HG03575 (cell line): ENCODE measurements at regions not wholly inside any gene's neighbourhood (a gene's known extent, or its start where the extent isn't known, plus 50 kb on each side); places are given as distances from the start of the nearest gene placed in this dataset.

Experiments
- ATAC-seq: cut with Tn5 transposase; IDR thresholded peaks from one replicate; pipeline ENCODE4 v1.9.1; 2021; ENCODE audit not compliant: unreplicated experiment, insufficient number of reproducible peaks, low FRiP score; ENCODE audit errors: extremely low read depth

DNA sequence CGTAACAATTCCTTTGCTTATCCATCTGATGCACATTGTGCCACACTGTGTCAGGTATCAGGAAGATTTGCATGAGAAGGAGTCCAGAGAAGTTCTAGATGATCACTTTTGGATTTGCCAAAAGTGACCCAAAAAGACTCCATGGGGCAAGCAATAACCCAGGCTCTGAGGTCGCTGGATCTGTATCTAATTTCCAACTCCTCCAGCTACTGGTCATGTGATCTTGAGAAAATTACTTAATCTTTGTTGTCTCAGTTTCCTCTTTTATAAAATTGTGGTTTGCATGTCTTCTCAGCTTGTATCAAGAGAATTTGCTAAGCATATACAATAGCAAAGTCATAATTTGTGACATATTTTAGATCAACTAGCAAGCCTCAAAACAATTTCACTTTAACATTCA, 61.3 kb upstream of the ITGA4 start:
- ATAC-seq = no peak

DNA sequence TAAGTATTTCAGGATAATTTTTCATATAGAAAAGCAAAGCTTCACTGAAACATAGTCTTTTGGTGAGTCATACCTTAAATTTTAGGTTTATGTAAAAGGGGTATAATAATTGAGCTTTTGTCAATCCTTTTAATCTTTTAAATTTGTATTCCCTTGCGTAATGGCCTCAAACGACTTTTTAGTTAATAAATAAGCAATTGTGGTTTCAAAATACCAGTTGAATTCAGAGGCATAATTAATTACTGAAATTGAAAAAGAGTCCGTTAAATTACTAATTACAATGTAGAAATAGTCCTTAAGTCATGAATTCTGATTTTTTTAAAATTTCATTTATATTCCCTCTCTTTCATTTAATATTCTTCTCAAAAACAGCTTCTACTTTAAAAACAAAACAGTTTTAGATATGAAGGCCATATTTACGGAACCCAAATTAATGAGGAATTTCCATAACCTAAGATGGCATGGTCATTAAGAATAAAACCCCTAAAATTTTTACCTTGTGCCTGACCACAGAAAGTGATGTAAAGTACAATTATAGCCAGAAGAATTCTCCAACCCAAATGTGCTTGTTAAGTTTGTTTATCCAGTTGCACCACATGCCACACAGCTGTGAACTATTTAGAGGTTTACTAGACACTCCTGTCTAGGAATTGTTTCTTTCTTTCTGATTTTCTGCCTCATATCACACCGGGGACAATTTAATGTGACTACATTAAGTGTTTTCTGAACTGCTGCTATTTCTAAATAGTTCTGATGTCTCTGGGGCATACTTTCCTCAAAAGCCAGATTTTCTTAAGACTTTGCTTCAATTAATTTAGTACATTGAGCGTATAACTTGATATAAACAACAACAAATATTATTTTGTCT, 60.7 kb upstream of the ITGA4 start:
- no peak for ATAC-seq

DNA sequence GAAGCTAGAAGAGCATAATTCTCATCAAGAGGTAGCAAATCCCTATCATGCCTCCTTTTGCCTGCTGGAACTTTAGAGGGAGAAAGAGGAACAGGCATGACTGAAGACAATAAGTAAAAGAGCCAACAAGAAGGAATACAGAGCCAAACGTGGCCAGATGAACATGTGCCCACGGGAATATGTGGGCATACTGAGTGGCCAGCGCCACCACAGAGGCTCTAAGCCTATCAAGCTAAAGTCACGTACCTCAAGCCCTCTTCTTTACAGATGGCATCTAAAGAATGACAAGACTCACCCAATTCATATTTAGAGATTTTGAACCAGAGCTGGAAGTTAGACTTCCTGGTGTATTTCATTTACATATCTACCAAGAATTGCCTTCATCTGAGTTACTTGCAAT, 59.9 kb upstream of the ITGA4 start:
- ATAC-seq = no peak

DNA sequence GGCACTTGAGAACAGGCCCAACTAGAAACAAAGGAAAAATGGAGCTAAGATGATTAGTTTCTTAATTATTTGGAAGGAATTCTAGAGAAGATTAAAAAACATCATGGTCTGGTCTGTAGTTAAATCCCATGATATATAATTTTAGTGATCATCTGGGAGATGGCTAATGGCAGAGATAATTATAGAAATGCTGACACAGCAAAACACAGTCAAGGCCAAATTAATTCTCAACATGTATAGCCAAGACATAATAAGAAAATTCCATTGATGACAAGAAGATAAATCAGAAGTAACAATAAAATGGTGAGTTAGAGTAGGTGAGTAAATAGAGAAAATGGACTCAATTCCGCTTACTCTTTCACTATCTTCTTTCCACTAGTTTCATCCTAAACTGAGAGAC, 59.2 kb upstream of the ITGA4 start:
- ATAC-seq = no peak

DNA sequence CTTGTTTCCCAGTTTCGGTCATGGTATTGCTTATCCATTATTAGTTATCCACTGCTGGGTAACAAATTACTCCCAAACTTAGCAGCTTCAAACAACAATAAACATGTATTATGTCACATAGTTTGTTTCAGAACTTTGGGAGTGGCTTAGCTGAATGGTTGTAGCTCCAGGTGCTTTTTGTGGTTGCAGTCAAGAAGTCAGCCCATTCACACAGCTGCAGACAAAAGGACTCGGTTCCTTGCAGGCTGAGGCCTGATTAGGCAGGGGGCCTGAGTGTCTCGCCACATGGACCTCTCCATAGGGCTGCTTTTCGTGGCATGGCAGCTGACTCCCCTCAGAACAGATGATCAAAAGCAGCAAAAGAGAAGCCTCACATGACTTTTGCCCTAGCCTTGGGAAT, 58.2 kb upstream of the ITGA4 start:
- no peak for ATAC-seq

DNA sequence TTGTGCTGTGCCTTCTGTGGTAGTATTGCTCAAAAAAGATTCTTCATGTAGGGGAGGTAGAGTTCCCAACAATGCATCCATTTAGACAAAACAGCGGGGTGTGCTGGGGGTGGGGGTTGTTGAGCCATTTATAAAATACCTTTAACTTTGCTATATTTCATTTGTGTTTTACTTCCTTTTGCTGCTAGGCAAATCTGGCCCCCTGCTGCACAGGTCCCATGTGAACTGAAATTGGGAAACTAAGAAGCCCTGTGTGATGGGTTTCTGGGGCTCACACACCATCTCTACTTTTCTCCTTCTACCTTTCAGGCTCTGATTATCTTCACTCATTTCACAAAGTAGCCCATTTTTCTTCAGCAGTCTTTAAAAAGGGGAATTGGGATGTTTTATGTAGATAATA, 52.7 kb upstream of the ITGA4 start:
- no peak for ATAC-seq

DNA sequence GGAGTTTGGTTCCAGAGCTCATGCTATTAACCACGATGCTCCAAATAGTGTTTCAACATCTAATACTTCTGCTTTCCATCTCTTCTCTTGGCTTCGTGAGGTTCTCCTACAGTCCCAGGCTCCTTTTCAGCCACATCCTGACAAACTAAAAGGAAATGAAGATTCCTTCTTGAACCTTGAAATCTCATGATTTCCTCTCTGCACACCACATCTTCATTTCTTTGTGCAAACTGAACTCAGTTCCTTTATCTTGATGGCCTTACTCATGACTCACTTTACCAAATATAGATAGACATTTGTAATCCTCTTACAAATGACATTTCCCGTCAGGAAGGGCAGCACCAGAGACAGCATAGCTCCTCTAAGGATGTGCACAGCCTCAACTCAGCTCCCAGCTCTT, 50.0 kb upstream of the ITGA4 start:
- no peak for ATAC-seq
